ENCODE measurements at regions not wholly inside any gene's neighbourhood (a gene's known extent, or its start where the extent isn't known, plus 50 kb on each side); places are given as distances from the start of the nearest gene placed in this dataset.

DNA sequence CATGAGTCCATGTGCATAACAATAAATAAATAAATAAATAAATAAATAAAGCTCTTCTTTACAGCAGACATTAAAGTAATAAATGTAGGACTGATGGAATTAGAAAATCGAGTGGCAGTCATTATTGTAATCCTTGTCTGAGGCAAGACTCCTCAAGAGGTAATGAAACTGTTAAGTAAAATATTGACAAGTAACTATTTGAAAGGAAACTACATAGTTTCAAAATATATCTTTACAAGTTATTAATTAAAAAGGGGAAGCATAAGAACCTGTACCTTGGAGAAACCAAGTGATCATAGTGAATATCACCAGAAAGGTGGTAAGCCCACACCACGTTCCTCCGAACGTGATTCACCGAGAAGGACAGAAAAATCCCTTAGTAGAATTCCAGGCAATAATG, 285.6 kb upstream of the SORCS1 start:
- H3K4me3 ChIP-seq (IDR thresholded peaks at IDR 0.05; ENCODE audit: insufficient read depth, low read depth, low read length) = no peak overlapping the region
- H3K79me2 ChIP-seq (ENCODE audit: insufficient read depth, low read depth) = no peaks in the 10 kb centered on the region
- no peaks in the 10 kb centered on the region for H3K4me1 ChIP-seq (ENCODE audit: low read depth, poor library complexity, severe bottlenecking)
- no peaks in the 10 kb centered on the region for H3K36me3 ChIP-seq (ENCODE audit: insufficient read depth)
- no peak for TF ChIP-seq CTCF (conservative IDR thresholded peaks at IDR 0.05; ENCODE audit: low read depth, low read length)
- no peak overlapping the region for H3K9ac ChIP-seq
- no peak overlapping the region for H3K27ac ChIP-seq
- H4K20me1 ChIP-seq (ENCODE audit: insufficient read depth) = no peaks in the 10 kb centered on the region
- H3K27me3 ChIP-seq (ENCODE audit: insufficient read depth, low read depth) = no peaks in the 10 kb centered on the region
- no peak overlapping the region for H2AFZ ChIP-seq (ENCODE audit: low read depth)
- H3K4me2 ChIP-seq = no peak overlapping the region

DNA sequence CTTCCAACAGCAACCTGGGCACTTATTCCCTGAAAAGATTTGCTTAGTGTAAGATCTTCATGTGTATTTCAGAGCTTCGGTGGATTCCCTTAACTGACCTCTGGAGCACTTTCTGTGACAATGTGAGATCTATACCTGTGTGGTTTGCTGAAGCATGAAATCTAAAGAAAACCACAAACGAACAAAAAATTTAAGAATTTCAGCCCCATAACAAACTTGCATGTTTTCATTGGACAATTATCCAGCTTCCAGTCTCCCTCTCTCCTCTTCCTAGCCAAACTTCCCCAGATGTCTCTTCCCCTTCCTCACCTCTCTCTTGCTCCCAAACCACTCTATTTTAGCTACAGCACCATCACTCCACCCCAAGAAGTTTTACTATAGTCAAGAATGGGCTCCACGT, 279.9 kb upstream of the SORCS1 start:
- H3K4me3 ChIP-seq (IDR thresholded peaks at IDR 0.05; ENCODE audit: insufficient read depth, low read depth, low read length) = no peak overlapping the region
- no peak overlapping the region for H2AFZ ChIP-seq (ENCODE audit: low read depth)
- H3K9ac ChIP-seq = no peak overlapping the region
- H3K4me1 ChIP-seq (ENCODE audit: low read depth, poor library complexity, severe bottlenecking) = no peaks in the 10 kb centered on the region
- TF ChIP-seq CTCF (conservative IDR thresholded peaks at IDR 0.05; ENCODE audit: low read depth, low read length) = no peak
- no peak overlapping the region for H3K27ac ChIP-seq
- no peaks in the 10 kb centered on the region for H3K79me2 ChIP-seq (ENCODE audit: insufficient read depth, low read depth)
- H3K36me3 ChIP-seq (ENCODE audit: insufficient read depth) = no peaks in the 10 kb centered on the region
- H3K27me3 ChIP-seq (ENCODE audit: insufficient read depth, low read depth) = no peaks in the 10 kb centered on the region
- H4K20me1 ChIP-seq (ENCODE audit: insufficient read depth) = no peaks in the 10 kb centered on the region
- H3K4me2 ChIP-seq = no peak overlapping the region

DNA sequence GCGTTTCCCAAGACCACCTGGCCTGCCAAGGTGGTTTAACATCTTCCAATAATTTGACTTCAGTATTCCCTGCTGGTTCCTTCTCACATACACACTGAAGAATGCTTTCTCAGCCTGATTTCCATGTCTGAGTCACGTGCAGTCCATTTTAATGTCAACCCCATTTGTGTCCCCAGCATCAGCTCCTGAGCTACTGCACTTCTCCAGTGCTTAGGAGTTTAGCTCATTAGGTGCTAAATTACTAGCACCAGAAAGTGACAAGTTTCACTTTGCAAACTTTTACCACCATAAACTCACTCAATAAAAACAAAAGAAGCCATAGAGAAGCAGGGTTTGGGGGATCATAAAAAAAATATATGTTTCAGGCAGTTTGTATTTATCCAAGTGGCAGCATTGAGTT, 279.3 kb upstream of the SORCS1 start:
- TF ChIP-seq CTCF (conservative IDR thresholded peaks at IDR 0.05; ENCODE audit: low read depth, low read length) = no peak
- no peaks in the 10 kb centered on the region for H4K20me1 ChIP-seq (ENCODE audit: insufficient read depth)
- no peak overlapping the region for H2AFZ ChIP-seq (ENCODE audit: low read depth)
- no peaks in the 10 kb centered on the region for H3K4me1 ChIP-seq (ENCODE audit: low read depth, poor library complexity, severe bottlenecking)
- H3K27me3 ChIP-seq (ENCODE audit: insufficient read depth, low read depth) = no peaks in the 10 kb centered on the region
- no peaks in the 10 kb centered on the region for H3K79me2 ChIP-seq (ENCODE audit: insufficient read depth, low read depth)
- no peak overlapping the region for H3K4me3 ChIP-seq (IDR thresholded peaks at IDR 0.05; ENCODE audit: insufficient read depth, low read depth, low read length)
- H3K27ac ChIP-seq = no peak overlapping the region
- H3K36me3 ChIP-seq (ENCODE audit: insufficient read depth) = no peaks in the 10 kb centered on the region
- H3K4me2 ChIP-seq = no peak overlapping the region
- H3K9ac ChIP-seq = no peak overlapping the region

DNA sequence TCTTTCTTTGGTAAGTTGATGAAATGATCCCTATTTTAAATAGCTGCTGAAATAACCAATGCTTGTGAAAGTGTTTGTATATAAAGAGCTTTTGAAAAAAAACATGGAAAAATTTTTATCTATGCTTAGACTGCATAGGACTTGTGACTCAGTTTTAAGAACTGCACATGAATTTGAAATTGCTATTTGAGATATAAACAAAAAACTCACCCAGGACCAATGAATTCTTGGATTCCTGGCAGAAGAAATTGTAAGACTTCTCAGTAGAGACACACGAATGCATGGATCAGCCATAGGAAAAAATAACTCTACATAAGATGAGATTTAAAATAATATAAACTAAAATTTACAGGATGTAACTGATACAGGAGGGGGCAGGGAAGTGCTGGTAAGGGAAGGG, 278.8 kb upstream of the SORCS1 start:
- H3K4me3 ChIP-seq (IDR thresholded peaks at IDR 0.05; ENCODE audit: insufficient read depth, low read depth, low read length) = no peak overlapping the region
- no peaks in the 10 kb centered on the region for H3K27me3 ChIP-seq (ENCODE audit: insufficient read depth, low read depth)
- TF ChIP-seq CTCF (conservative IDR thresholded peaks at IDR 0.05; ENCODE audit: low read depth, low read length) = no peak
- H3K27ac ChIP-seq = no peak overlapping the region
- H3K4me2 ChIP-seq = no peak overlapping the region
- no peak overlapping the region for H2AFZ ChIP-seq (ENCODE audit: low read depth)
- no peaks in the 10 kb centered on the region for H3K4me1 ChIP-seq (ENCODE audit: low read depth, poor library complexity, severe bottlenecking)
- no peaks in the 10 kb centered on the region for H4K20me1 ChIP-seq (ENCODE audit: insufficient read depth)
- no peaks in the 10 kb centered on the region for H3K79me2 ChIP-seq (ENCODE audit: insufficient read depth, low read depth)
- no peak overlapping the region for H3K9ac ChIP-seq
- no peaks in the 10 kb centered on the region for H3K36me3 ChIP-seq (ENCODE audit: insufficient read depth)

Measured in KMS-11 (cell line).